ENCODE measurements at regions not wholly inside any gene's neighbourhood (a gene's known extent, or its start where the extent isn't known, plus 50 kb on each side); places are given as distances from the start of the nearest gene placed in this dataset.
"Not testable (repeated sequence)": the region's sequence is repeated elsewhere in the genome, so short reads cannot be mapped to it uniquely, and the experiment has no call there.

DNA sequence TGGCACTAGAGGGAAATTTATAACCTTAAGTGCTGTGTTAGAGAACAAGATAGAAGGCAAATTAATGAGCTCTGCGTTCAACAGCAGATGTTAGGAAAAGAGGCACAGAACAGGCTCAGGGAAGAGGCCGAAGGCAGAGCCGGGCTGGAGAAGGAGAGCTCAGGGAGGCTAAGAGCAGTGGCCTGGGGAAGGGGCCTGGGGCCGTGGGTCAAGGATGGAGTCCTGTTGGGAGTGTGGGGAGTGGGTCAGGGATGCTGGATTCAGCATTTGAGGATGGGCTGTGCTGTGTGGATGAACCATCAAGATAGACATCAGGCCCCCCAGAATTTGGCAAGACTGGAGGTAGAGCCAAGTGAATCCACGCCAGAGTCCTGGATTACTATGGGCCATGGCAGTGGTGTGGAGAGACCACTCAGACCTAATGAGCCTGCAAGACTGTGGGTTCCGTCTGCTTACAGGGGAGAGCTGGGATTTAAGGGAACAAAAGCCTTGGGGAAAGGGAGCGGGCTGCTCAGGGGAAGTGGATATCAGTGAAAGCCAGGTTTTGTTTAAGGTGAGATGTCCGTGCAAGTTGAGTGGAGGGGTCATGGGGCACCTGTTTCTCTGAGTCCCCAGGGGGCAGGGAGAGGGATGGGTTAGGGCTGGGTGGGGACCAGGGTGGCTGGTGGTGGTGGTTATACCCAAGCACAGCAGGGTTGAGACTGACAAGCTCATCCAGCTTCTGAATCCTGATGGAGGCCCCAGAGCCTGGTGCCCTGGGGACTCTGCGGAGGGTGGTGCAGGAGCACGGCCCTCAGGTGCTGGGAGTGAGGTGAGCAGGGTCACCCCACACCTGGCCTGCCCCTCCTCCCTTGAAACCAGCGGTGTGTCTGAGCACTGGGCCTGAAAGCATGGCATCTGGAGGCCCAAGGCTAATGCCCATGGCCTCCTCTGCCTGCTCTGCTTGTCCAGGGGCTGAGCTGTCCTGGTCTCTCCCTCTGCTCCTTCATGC lies 101.7 kb downstream of the BMS1 start:
- no peak for DNase-seq

DNA sequence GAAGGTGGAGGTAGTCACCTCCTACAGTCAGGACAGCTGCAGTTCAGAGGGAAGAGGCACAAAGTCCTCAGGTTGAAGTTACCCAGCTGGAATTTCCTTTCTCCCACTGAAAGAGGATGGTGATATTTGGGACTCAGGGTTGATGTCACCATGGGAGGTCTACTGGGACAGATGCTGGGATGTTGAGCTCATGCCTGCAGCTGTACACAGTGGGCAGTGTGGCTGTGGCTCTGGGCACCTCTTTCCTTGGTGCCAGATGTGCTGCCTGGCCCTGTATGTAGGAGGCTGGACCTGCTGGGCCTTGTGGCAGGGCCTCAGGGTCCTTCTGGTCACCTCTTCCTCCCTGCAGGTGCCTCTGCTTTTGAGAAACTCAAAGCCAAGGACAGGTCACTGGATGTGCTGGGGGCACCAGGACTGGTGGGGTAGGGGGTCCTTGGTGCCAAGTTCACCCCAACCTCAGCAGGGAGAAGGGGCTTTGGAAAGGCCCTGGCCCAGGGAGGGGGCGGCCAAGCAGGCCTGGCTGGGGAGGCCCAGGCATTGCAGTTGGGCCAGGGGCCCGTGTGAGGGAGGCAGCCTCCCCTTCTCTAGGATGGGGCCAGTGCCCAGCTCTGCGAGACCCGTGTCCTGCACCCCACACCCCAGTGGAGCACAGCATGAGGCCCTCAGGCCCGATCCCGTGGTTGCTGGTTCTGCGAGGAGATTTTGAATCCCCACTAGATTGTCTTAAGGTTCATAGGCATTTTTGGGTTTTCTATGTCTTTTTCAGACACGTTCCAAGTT lies 103.1 kb downstream of the BMS1 start:
- DNase-seq, result no peak

DNA sequence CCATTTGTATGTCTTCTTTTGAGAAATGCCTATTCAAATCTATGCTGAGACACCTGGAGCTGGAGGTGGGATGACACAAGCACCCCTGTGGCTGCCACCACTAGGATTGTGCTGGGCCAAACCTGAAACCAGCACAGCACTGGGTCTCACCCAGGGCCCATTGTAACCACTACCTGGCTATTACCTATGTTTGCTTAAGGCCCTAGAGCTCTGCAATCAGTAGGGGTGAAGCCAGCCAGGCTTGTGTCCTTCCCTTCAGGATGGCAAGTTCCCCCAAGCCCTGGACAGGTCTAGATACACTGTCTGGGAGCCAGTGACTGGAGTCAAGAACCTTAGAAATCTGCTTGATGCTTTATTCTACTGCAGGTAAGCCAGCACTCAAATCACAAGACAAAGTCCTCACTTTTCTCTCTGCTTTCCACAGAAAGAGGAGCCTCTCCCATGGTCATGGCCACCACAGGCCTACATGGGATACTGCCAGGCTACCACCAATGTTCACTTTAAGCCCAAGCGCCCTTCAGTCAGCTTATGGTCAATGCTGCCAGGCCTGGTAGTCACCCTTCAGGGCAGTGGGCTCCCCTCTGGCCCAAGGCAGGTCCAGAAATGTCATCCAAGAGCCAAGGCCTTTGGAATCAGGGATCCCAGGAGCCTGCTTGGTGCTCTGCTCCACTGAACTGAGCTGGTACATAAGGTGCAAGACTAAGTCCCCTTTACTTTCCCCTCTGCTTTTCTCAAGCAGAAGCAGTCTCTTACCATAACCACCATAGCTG lies 105.3 kb downstream of the BMS1 start:
- DNase-seq, result no peak

GRCh38 chr10:42888504-42889095 lies 106.0 kb downstream of the BMS1 start:
- DNase-seq, result no peak

DNA sequence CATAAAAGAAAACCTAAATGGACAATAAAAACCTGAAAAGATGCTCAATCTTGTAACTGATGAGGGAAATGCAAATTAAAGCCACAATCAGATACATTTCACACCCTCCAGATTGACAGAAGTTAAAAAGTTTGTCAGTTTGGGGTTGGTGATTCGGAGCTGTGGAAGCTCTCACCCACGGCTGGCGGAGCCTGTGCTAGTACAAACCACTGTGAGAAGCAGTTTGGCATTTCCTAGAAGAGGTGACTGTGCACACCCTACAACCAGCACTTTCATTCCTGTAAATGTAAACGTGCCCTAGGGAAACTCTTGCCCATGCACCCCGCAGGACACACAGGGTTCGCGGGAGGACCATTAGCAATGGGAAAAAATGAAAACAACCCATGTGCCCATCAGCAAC lies 114.1 kb downstream of the BMS1 start:
- no peak for DNase-seq

DNA sequence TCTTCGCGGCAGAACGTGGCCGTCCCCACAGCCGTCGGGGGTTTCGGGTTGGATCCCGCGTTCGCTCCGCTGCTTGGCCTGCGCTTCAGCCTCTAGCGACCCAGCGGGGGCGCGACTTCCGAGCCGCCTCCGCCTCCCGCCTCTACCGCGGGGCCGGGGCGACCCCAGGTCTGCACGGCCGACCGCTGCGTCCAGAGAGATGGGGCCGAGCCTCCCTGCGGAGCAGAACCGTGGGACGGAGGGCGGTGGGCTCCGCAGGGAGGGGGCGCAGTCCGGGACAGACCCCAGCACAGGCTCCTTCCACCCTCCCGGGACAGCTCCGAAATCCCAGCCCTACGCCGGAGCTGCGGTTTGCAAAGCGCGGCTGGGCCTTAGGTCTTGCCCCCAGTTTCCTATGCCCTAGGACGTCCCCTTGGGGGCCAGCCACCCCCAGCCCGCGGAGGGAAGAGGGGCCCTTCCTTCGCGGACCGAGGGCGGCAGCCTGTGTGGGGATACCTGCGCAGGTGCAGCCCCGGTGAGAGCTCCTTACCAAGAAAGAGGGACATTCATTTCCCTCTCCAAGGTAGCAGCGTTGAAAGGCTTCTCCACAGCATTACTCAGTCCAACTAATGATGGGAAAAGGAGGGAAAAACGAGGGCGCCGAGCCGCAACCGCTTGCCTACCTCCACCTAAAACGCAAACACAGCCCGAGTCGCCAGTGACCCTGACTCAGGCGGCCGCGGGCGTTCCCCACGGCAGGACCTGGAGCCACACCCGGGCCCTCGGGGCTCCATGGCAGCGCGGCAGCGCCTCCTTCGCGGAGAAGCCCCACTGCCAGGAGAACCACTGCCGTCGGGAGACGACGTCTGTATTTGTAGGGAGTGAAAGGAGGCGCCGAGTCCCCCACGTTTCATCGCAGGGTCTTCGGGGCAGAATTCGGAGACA lies 115.7 kb downstream of the BMS1 start:
- DNase-seq, result no peak

- DNase-seq, result no peak
Observed at GRCh38 chr10:42899036-42899435, 116.4 kb downstream of the BMS1 start.

- not testable (repeated sequence) for DNase-seq
Observed at GRCh38 chr10:42900346-42900745, 117.8 kb downstream of the BMS1 start.

GRCh38 chr10:42911359-42911758 lies 128.8 kb downstream of the BMS1 start:
- no peak for DNase-seq

DNA sequence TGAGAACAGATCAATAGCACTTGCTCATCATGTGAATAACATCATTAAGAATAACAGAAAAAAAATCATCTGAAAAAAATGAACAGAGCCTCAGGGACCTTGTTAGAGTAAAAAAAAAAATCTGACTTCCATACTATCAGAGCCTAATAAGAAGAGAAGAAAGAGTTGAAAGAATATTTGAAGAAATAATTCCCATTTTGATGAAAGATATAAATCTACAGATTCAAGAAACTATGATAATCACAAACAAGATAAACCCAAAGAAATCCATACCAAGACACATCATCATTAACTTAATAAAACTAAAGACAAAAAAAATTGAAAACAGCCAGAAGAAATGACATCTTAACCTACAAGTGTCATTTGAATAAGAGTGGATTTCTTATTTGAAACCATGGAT lies 134.4 kb downstream of the BMS1 start:
- no peak for DNase-seq

GRCh38 chr10:42917821-42918220 lies 135.2 kb downstream of the BMS1 start:
- no peak for DNase-seq

DNA sequence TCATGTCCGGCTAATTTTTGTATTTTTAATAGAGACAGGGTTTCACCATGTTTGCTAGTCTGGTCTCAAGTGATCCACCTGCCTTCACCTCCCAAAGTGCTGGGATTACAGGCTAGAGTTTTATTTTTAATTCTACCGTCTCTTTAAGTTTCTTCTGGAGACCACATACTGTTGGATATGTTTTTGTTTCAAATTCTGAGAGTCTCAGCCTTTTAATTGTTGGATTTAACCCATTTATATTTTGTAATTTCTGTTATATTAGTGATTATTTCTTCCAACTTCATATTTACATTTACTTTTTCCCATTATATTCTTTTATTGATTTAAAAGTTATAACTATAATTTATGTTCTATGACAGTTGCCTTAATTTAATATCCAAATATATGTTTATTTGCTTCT lies 139.4 kb downstream of the BMS1 start:
- no peak for DNase-seq

DNA sequence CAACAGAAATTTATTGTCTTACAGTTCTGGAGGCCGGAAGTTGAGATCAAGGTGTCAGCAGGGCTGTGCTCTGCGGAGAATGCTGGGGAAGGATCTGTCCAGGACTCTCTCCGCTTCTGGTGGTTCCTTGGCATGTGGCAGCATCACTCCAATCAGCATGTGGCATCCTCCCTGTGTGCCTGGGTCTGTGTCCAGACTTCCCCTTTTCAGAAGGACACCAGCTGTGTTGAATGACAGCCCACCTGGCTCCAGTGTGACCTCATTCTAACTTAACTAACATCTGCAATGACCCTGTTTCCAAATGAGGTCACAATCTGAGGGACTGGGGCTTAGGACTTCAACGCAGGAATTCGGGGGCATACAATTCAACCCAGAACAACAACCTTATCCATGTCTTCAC lies 141.9 kb downstream of the BMS1 start:
- no peak for DNase-seq

DNA sequence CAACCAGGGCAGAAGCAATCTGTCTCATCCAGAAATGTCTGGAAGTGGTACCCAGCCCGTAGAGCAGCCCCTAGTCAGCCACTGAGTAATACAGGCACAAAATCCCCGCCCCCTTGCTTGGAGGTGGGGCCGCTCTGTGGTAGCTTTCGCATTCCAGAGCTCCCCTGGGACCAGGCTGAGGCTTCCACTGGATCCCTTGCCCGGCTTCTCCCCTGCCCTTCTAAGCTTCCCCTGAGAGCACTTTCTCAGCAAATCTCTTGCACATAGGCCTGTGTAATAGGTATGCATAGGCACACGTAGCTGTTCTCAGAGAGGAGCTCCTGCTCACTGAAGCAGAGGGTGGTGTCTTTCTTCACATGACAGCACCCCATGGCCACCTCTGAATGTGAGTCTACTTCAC lies 144.2 kb downstream of the BMS1 start:
- DNase-seq, result peak; percentile 74

- DNase-seq, result no peak
Observed at GRCh38 chr10:42928064-42928463, 145.5 kb downstream of the BMS1 start.

DNA sequence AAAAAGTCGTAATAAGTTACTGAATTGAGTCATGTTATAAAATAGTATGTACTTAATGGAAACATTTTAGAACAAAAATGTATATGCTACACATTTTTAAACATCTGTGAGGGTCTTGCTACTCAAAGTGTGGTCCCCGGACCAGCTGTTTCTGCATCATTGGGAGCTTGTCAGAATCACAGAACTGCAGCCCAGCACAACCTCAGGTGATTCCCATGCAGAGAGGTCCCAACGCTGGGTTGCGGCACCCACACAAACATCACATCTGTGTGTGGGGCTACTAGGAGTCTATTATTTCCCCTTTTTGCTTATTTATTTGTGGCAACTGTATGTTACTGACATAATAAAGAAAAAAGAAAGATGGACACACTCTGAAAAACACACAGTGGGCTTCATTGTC lies 146.6 kb downstream of the BMS1 start:
- DNase-seq, result no peak

- DNase-seq, result no peak
Observed at GRCh38 chr10:42929993-42930392, 146.9 kb upstream of the RET start.

DNA sequence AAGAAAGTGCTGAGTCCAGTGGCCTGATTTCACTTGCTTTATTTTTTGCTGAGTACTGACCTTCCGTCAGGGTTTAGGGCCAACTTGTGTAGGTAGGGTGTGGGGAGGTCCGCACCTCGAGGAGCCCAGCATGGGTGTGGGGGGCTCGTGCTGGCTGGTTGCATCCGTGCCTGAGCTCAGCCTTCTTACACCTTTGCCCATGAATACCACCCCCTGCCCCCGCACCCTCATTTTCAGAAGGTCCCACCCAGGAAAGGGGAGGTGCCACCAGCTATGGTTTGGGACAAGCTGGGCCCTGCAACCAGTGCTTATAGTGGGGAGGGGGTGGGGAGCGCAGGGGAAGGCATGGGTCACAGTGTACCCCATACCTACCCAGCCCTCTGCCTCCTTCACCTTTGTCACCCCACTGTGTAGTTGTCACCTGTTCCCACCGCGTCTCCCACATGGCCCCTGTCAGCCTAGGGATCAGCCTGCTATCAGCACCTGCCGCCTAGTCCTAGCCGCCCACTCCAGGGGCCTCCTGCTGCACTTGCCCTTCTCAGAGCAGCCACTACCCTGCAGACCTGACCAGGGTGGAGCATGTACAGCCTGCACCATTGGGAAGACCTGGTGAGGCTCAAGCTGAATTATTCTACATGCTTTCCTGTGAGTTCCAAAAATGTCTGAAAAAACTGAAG lies 146.2 kb upstream of the RET start:
- no peak for DNase-seq

DNA sequence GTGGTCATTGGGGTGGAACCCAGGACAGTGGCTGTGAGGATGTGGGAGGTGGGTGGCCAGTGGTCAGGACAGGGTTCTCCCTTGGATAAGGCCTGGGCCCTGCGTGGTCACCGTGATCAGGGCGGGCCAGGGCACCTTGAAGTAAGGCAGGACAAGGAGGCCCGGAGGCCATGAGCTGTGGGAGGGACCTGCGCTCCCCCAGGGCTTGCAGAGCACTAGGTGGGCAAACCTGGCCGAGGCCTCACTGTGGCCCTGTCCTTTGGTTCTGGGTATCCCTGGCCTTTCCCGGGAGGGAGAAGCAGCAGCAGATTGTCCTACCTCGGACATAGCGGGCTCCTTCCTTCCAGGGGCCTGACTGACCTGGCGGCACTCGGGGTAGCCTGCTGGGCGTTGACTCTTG lies 144.8 kb upstream of the RET start:
- DNase-seq, result no peak

DNA sequence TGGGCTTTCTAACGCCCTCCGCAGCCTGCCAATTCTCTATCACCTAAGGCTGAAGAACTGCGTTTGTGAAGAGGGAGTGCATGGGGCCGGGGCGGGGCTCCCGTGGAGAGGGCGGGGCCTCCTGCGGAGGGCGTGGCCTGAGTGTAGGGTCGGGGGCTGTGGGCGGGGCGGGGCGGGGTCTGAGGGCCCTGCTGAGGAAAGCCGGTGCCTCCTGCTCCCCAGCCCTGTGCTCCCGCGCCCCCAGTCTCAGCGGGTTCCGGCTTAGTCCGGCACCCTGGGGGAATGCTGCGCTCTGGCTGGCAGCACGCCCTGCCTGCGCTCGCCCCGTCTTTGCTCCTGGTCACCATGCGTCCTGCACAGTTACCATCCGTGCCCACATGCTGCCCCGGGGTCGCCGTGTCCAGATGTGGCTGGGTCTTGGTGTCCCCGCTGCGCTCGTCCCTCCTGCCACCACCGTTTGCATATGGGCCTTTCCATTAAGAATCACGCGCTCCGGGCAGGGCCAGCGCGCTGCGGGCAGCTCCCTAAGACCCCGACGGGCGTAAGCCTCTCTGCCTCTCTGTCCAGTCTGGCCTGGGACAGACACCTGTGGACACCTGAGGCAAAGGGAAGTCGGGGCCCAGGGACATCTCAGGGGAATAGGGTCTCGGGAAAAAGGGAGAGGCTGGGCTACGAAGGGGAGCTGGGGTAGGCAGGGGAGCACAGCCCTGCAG lies 144.0 kb upstream of the RET start:
- DNase-seq, result peak; percentile 73
